Glutamatergic neuron (in vitro differentiated cells): ENCODE measurements at regions not wholly inside any gene's neighbourhood (a gene's known extent, or its start where the extent isn't known, plus 50 kb on each side); places are given as distances from the start of the nearest gene placed in this dataset.

Experiments used
- DNase-seq: peaks from one replicate; pipeline ENCODE4 v3.0.0; 2022
- H3K27ac Mint-ChIP-seq: one replicate; pipeline ENCODE4 v1.8.0; 2020; ENCODE audit warnings: mild to moderate bottlenecking, mixed read lengths, inconsistent platforms; ENCODE audit not compliant: unreplicated experiment
- H3K27me3 Mint-ChIP-seq: one replicate; pipeline ENCODE4 v1.8.0; 2020; ENCODE audit warnings: mild to moderate bottlenecking, moderate library complexity, mixed read lengths, inconsistent platforms; ENCODE audit not compliant: unreplicated experiment
- H3K36me3 Mint-ChIP-seq: one replicate; pipeline ENCODE4 v1.8.0; 2020; ENCODE audit warnings: mild to moderate bottlenecking, mixed read lengths, inconsistent platforms; ENCODE audit not compliant: unreplicated experiment
- H3K4me1 Mint-ChIP-seq: one replicate; pipeline ENCODE4 v1.8.0; 2020; ENCODE audit warnings: mild to moderate bottlenecking, low read depth, mixed read lengths, inconsistent platforms; ENCODE audit not compliant: unreplicated experiment
- H3K4me3 Mint-ChIP-seq: one replicate; pipeline ENCODE4 v1.8.0; 2020; ENCODE audit warnings: mild to moderate bottlenecking, mixed read lengths, inconsistent platforms; ENCODE audit not compliant: unreplicated experiment
- H3K9me3 Mint-ChIP-seq: one replicate; pipeline ENCODE4 v1.8.0; 2020; ENCODE audit warnings: mild to moderate bottlenecking, moderate library complexity, mixed read lengths, inconsistent platforms; ENCODE audit not compliant: unreplicated experiment
- TF ChIP-seq, protein P1 (sequence below): fragments of 200-600 bp; sonication (generic); IDR thresholded peaks from one replicate; pipeline ENCODE4 v1.5.0; 2021; ENCODE audit not compliant: partially characterized antibody, unreplicated experiment

DNA sequence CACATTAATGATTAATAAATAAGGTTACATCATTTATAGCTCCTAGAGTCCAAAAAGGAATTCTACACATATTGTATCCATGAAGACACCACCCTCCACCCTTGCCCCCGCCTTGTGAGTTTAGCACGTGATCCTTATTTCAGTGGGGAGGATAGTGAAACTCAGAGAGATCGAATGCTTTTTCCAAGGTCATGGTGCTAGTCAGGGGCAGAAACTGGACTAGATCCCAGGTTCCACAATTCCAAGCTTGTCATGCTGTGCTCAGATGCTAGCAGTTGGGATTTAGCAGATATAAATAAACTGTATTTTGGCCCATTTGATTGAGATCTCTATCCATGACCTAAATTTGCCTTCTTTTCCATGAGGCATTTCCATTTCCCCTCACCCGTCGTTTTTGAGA is 227.4 kb upstream of the THRB start:
- H3K4me3 Mint-ChIP-seq = no peak overlapping the region
- no peak for DNase-seq

DNA sequence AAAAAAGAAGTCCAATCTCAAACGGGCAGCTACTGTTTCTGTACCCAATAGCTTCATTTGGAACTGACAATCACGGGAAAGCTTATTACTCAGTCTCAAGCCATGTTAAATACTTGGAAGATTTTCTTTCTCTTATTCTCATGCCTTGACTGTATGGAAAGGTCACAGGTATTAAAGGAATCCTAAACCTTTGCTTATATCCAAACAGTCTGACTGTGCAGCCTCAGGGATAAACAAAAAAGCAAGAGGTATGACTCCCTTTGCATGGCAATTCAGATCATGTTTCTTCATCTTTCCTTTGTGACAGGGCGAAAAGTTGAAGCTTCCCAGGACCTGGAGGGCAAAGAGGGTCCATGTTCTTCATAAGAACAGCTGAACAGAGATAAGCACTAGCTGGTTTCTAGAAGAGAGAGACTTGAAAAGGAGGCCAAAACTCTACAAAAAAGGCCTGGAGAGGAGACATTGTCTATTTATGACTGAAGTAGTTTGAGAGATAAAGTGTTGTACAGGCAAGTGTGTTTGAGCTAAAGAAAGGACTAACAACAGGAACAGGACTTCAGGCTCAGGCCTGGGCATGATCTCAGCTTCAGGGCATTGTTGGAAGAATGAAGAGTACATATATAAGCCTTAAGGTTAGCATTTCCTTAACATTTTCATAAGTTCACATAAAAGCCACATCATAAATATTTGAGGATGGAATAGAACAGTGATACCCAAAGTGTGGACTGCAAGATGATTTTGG is 231.0 kb upstream of the THRB start:
- Mint-ChIP-seq H3K4me1 (no peaks in the 10 kb centered on the region), H3K27me3 (no peaks in the 10 kb centered on the region), H3K27ac (no peak overlapping the region), H3K4me3 (no peak overlapping the region), H3K36me3 (no peaks in the 10 kb centered on the region), H3K9me3 (no peaks in the 10 kb centered on the region)
- no peak for DNase-seq
- TF ChIP-seq, protein P1, sequence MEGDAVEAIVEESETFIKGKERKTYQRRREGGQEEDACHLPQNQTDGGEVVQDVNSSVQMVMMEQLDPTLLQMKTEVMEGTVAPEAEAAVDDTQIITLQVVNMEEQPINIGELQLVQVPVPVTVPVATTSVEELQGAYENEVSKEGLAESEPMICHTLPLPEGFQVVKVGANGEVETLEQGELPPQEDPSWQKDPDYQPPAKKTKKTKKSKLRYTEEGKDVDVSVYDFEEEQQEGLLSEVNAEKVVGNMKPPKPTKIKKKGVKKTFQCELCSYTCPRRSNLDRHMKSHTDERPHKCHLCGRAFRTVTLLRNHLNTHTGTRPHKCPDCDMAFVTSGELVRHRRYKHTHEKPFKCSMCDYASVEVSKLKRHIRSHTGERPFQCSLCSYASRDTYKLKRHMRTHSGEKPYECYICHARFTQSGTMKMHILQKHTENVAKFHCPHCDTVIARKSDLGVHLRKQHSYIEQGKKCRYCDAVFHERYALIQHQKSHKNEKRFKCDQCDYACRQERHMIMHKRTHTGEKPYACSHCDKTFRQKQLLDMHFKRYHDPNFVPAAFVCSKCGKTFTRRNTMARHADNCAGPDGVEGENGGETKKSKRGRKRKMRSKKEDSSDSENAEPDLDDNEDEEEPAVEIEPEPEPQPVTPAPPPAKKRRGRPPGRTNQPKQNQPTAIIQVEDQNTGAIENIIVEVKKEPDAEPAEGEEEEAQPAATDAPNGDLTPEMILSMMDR = no peak

More for the DNA sequence above, 227.4 kb upstream of the THRB start:
- Mint-ChIP-seq H3K27ac (no peak overlapping the region), H3K9me3 (no peaks in the 10 kb centered on the region), H3K36me3 (no peaks in the 10 kb centered on the region), H3K4me1 (no peaks in the 10 kb centered on the region), H3K27me3 (no peaks in the 10 kb centered on the region)
- TF ChIP-seq, protein P1 = no peak

DNA sequence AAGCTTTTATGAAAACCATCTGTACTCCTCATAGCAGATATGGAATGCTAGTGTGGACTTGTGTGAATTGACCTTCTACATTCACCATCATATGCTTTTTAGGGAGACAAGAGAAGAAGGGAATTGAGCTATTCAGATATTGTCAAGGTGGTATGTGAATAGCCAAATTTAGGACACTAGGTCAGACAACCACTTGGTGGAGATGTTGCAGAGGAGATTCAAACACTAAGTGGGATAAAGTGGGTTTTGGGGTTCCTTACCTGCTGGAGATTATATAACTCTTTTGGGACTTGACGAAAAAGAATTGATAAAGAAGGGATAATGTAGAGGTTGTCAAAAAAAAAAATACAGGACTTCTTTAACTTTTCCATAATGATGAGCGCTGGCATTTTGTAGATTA is 231.8 kb upstream of the THRB start:
- H3K4me1 Mint-ChIP-seq = no peaks in the 10 kb centered on the region
- H3K4me3 Mint-ChIP-seq = no peak overlapping the region
- H3K27ac Mint-ChIP-seq = no peak overlapping the region
- H3K36me3 Mint-ChIP-seq = no peaks in the 10 kb centered on the region
- H3K27me3 Mint-ChIP-seq = no peaks in the 10 kb centered on the region
- H3K9me3 Mint-ChIP-seq = no peaks in the 10 kb centered on the region
- DNase-seq = no peak
- TF ChIP-seq, protein P1 = no peak

DNA sequence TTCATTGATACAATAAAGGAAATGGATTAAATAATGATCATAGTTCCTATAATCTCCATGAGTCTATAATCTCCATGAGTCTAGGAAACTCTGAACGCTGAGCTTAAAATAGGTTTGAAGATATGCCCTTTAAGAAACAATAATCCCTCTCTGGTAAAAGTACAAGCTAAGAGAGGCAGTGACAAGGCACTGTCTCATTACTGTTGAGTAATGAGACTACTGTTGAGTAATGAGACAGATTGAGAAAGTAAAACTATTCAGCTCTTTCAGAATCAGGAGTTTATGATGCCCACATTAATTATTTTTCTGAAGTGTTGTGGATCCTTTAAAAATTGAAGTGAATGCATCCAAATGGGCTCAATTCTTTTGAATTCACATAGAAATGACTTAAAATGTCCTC is 235.5 kb upstream of the THRB start:
- TF ChIP-seq, protein P1 = no peak
- Mint-ChIP-seq H3K4me1 (no peaks in the 10 kb centered on the region), H3K4me3 (no peak overlapping the region), H3K9me3 (no peaks in the 10 kb centered on the region), H3K27me3 (peaks cover 2% of the 10 kb centered on the region), H3K36me3 (no peaks in the 10 kb centered on the region), H3K27ac (no peak overlapping the region)
- DNase-seq = no peak

DNA sequence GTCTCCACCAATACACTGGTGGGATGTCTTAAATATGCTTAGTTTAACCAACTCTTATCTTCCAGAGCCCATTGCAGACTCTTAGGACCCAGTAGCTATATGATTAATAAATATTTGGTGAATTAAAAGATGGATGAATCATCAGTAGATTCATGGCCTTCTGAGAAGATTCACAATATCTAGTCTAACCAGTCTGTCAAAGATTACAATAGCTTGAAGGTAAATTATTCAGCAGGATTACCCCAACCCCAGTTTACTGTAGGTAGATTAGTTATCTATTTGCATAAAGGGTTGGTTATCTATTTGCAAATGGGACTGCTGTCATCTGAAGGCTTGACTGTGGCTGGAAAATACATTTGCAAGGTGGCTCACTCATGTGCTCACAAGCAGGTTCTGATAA is 239.4 kb upstream of the THRB start:
- DNase-seq = no peak
- Mint-ChIP-seq H3K27me3 (peaks cover 2% of the 10 kb centered on the region), H3K9me3 (no peaks in the 10 kb centered on the region), H3K36me3 (no peaks in the 10 kb centered on the region), H3K4me3 (no peak overlapping the region), H3K27ac (no peak overlapping the region), H3K4me1 (no peaks in the 10 kb centered on the region)
- TF ChIP-seq, protein P1 = no peak
